Subcutaneous abdominal adipose tissue (tissue), 5 donors: ENCODE measurements at regions not wholly inside any gene's neighbourhood (a gene's known extent, or its start where the extent isn't known, plus 50 kb on each side); places are given as distances from the start of the nearest gene placed in this dataset.

Source experiments
- H3K27ac ChIP-seq: one replicate; pipeline ENCODE4 v1.7.0; 2013; ENCODE audit warnings: low read depth, mild to moderate bottlenecking, inconsistent platforms, low read length, moderate library complexity
- H3K27me3 ChIP-seq, 5 donors: one replicate each; pipeline ENCODE4 v1.7.0; 2013; ENCODE audit warnings: low read length in 5 of 5, inconsistent platforms in 1 of 5; ENCODE audit not compliant: control insufficient read depth in 5 of 5, insufficient read depth in 4 of 5
- H3K36me3 ChIP-seq, 5 donors: one replicate each; pipeline ENCODE4 v1.7.0; 2013; ENCODE audit warnings: low read length in 5 of 5; ENCODE audit not compliant: control insufficient read depth in 5 of 5, insufficient read depth in 5 of 5
- H3K4me1 ChIP-seq, 5 donors: one replicate each; pipeline ENCODE4 v1.7.0; 2013; ENCODE audit warnings: low read length in 5 of 5, mild to moderate bottlenecking in 3 of 5, moderate library complexity in 1 of 5; ENCODE audit not compliant: control insufficient read depth in 5 of 5, insufficient read depth in 5 of 5
- H3K4me3 ChIP-seq, 5 donors: one replicate each; pipeline ENCODE4 v1.7.0; 2013; ENCODE audit warnings: low read length in 5 of 5, low read depth in 1 of 5
- H3K9ac ChIP-seq, 5 donors: one replicate each; pipeline ENCODE4 v1.7.0; 2013; ENCODE audit warnings: low read length in 5 of 5, mild to moderate bottlenecking in 4 of 5, moderate library complexity in 3 of 5
- H3K9me3 ChIP-seq, 5 donors: one replicate each; pipeline ENCODE4 v1.7.0; 2013; ENCODE audit warnings: low read length in 5 of 5; ENCODE audit not compliant: control insufficient read depth in 5 of 5
- donor health status: healthy.
- donor health status: healthy.
- donor health status: healthy.
- donor health status: healthy.
- donor health status: healthy.

GRCh38 chr2:107462181-107462580, 364.5 kb upstream of the RGPD4 start:
- H3K4me1 ChIP-seq = peaks cover 0 to 2% (median 0%) of the 10 kb centered on the region in 5 donors
- no peak overlapping the region for H3K4me3 ChIP-seq
- H3K9me3 ChIP-seq = no peaks in the 10 kb centered on the region
- H3K27ac ChIP-seq = no peak overlapping the region
- no peak overlapping the region for H3K9ac ChIP-seq
- H3K36me3 ChIP-seq = no peaks in the 10 kb centered on the region
- no peaks in the 10 kb centered on the region for H3K27me3 ChIP-seq

GRCh38 chr2:107466241-107466640, 360.5 kb upstream of the RGPD4 start:
- Histone ChIP-seq H3K36me3 (no peaks in the 10 kb centered on the region), H3K27ac (no peak overlapping the region), H3K27me3 (no peaks in the 10 kb centered on the region), H3K4me3 (no peak overlapping the region), H3K4me1 (peaks cover 0 to 2% (median 0%) of the 10 kb centered on the region in 5 donors), H3K9me3 (no peaks in the 10 kb centered on the region), H3K9ac (no peak overlapping the region)

GRCh38 chr2:107466984-107467773, 359.5 kb upstream of the RGPD4 start:
- Histone ChIP-seq H3K4me1 (peaks cover 0 to 2% (median 0%) of the 10 kb centered on the region in 5 donors), H3K27me3 (no peaks in the 10 kb centered on the region), H3K27ac (no peak overlapping the region), H3K9me3 (no peaks in the 10 kb centered on the region), H3K36me3 (no peaks in the 10 kb centered on the region), H3K4me3 (no peak overlapping the region), H3K9ac (no peak overlapping the region)

- Histone ChIP-seq H3K4me1 (peaks cover 0 to 6% (median 0%) of the 10 kb centered on the region in 5 donors), H3K4me3 (no peak overlapping the region), H3K9ac (no peak overlapping the region), H3K27me3 (no peaks in the 10 kb centered on the region), H3K9me3 (peaks cover 0 to under 1% (median 0%) of the 10 kb centered on the region in 5 donors), H3K27ac (no peak overlapping the region), H3K36me3 (no peaks in the 10 kb centered on the region)
Measured at GRCh38 chr2:107469437-107469995, 357.2 kb upstream of the RGPD4 start.

- peaks cover 0 to 10% (median 9%) of the 10 kb centered on the region in 5 donors for H3K9me3 ChIP-seq
- no peak overlapping the region for H3K9ac ChIP-seq
- H3K36me3 ChIP-seq = no peaks in the 10 kb centered on the region
- peaks cover 0 to 6% (median 0%) of the 10 kb centered on the region in 5 donors for H3K4me1 ChIP-seq
- H3K4me3 ChIP-seq = no peak overlapping the region
- H3K27me3 ChIP-seq = no peaks in the 10 kb centered on the region
- no peak overlapping the region for H3K27ac ChIP-seq
Measured at GRCh38 chr2:107473150-107473549, 353.5 kb upstream of the RGPD4 start.

GRCh38 chr2:107475859-107476258, 350.8 kb upstream of the RGPD4 start:
- Histone ChIP-seq H3K4me1 (peaks cover 0 to 6% (median 0%) of the 10 kb centered on the region in 5 donors), H3K9me3 (peaks cover 0 to 10% (median 9%) of the 10 kb centered on the region in 5 donors), H3K27me3 (no peaks in the 10 kb centered on the region), H3K27ac (no peak overlapping the region), H3K36me3 (no peaks in the 10 kb centered on the region), H3K9ac (no peak overlapping the region), H3K4me3 (no peak overlapping the region)

- Histone ChIP-seq H3K4me1 (no peaks in the 10 kb centered on the region), H3K9ac (no peak overlapping the region), H3K9me3 (no peaks in the 10 kb centered on the region), H3K4me3 (no peak overlapping the region), H3K27me3 (no peaks in the 10 kb centered on the region), H3K36me3 (no peaks in the 10 kb centered on the region), H3K27ac (no peak overlapping the region)
Measured at GRCh38 chr2:107502539-107502938, 324.2 kb upstream of the RGPD4 start.

- H3K27me3 ChIP-seq = no peaks in the 10 kb centered on the region
- no peaks in the 10 kb centered on the region for H3K36me3 ChIP-seq
- H3K9me3 ChIP-seq = peaks cover 0 to 3% (median 0%) of the 10 kb centered on the region in 5 donors
- H3K4me1 ChIP-seq = no peaks in the 10 kb centered on the region
- no peak overlapping the region for H3K9ac ChIP-seq
- H3K4me3 ChIP-seq = no peak overlapping the region
- H3K27ac ChIP-seq = no peak overlapping the region
Measured at GRCh38 chr2:107511970-107512789, 314.5 kb upstream of the RGPD4 start.

- no peaks in the 10 kb centered on the region for H3K36me3 ChIP-seq
- peaks cover 0 to 15% (median 2%) of the 10 kb centered on the region in 5 donors for H3K4me1 ChIP-seq
- H3K4me3 ChIP-seq = no peak overlapping the region
- peaks cover 0 to 5% (median 0%) of the 10 kb centered on the region in 5 donors for H3K9me3 ChIP-seq
- H3K27me3 ChIP-seq = no peaks in the 10 kb centered on the region
- peak overlapping the region; percentile 13 for H3K27ac ChIP-seq
- no peak overlapping the region for H3K9ac ChIP-seq
Measured at GRCh38 chr2:107525406-107525805, 301.3 kb upstream of the RGPD4 start.

- no peak overlapping the region for H3K9ac ChIP-seq
- H3K4me1 ChIP-seq = peaks cover 0 to 15% (median 2%) of the 10 kb centered on the region in 5 donors
- H3K9me3 ChIP-seq = no peaks in the 10 kb centered on the region
- no peaks in the 10 kb centered on the region for H3K36me3 ChIP-seq
- peak overlapping the region in 3 of 5 donors; percentile 40 to 48 (median 44) for H3K4me3 ChIP-seq
- no peaks in the 10 kb centered on the region for H3K27me3 ChIP-seq
- no peak overlapping the region for H3K27ac ChIP-seq
Measured at GRCh38 chr2:107529146-107529545, 297.5 kb upstream of the RGPD4 start.
